ENCODE measurements at regions not wholly inside any gene's neighbourhood (a gene's known extent, or its start where the extent isn't known, plus 50 kb on each side); places are given as distances from the start of the nearest gene placed in this dataset.

DNA sequence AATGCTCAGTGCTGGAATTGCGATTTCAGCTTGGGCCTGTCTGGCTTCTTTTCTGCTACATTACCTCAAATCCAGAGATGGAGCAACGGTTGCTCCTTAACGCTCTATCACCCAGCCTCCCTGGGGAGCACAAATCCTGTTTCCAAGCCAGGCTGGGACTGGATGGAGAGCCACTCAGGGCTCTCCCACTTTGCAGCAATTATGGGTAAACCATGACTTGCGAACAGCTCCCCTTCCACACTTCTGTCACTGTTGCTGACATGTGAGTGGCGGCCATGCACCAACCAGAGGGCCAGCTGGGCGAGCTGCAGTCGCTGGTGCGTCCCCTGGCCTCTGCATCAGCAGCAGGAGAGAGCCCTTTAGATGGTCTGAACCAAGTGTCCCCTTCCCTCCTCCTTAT lies 65.1 kb upstream of the RAB4A start:
- peaks cover 21% of the 10 kb centered on the region for H3K4me1 ChIP-seq (ENCODE audit: insufficient read depth, low read length, poor library complexity, severe bottlenecking)
- H3K27ac ChIP-seq (ENCODE audit: low read depth, low read length, poor library complexity, severe bottlenecking) = peak overlapping the region; percentile 72
- H3K27me3 ChIP-seq (replicated peaks; ENCODE audit: insufficient read depth, low read depth, low read length, poor library complexity) = no peaks in the 10 kb centered on the region
- no peaks in the 10 kb centered on the region for H3K9me3 ChIP-seq (ENCODE audit: low read depth, low read length, poor library complexity, severe bottlenecking)
- ChIA-PET POLR2A (ENCODE audit: low non-redundant PET) (interaction anchor here (0.5 kb wide), 1 partner anchor 187 kb away, joined by 4 read pairs; no protein-coding TSS in a partner anchor), CTCF (interaction anchor here (0.6 to 1.4 kb wide), 2 partner anchors 14 to 21 kb away, joined by 3 read pairs; no protein-coding TSS in a partner anchor)
- intact Hi-C loops (cut with micrococcal nuclease; ENCODE audit: unreplicated experiment) = no loop called here
- peak; percentile 26 for DNase-seq (ENCODE audit: low spot score)
- no TSS peak for BruUV-seq (replicated peaks)
- H3K4me3 ChIP-seq (ENCODE audit: low read depth, low read length, poor library complexity, severe bottlenecking) = no peak overlapping the region
- TF ChIP-seq EZH2 (IDR thresholded peaks at IDR 0.05; ENCODE audit: borderline replicate concordance, low read depth, low read length, poor library complexity, severe bottlenecking) = no peak
- TF ChIP-seq, protein P1, sequence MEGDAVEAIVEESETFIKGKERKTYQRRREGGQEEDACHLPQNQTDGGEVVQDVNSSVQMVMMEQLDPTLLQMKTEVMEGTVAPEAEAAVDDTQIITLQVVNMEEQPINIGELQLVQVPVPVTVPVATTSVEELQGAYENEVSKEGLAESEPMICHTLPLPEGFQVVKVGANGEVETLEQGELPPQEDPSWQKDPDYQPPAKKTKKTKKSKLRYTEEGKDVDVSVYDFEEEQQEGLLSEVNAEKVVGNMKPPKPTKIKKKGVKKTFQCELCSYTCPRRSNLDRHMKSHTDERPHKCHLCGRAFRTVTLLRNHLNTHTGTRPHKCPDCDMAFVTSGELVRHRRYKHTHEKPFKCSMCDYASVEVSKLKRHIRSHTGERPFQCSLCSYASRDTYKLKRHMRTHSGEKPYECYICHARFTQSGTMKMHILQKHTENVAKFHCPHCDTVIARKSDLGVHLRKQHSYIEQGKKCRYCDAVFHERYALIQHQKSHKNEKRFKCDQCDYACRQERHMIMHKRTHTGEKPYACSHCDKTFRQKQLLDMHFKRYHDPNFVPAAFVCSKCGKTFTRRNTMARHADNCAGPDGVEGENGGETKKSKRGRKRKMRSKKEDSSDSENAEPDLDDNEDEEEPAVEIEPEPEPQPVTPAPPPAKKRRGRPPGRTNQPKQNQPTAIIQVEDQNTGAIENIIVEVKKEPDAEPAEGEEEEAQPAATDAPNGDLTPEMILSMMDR (conservative IDR thresholded peaks at IDR 0.05; ENCODE audit: low read depth, low read length) = no peak
- no peaks in the 10 kb centered on the region for H3K36me3 ChIP-seq (ENCODE audit: insufficient read depth, low read length, poor library complexity, severe bottlenecking)

DNA sequence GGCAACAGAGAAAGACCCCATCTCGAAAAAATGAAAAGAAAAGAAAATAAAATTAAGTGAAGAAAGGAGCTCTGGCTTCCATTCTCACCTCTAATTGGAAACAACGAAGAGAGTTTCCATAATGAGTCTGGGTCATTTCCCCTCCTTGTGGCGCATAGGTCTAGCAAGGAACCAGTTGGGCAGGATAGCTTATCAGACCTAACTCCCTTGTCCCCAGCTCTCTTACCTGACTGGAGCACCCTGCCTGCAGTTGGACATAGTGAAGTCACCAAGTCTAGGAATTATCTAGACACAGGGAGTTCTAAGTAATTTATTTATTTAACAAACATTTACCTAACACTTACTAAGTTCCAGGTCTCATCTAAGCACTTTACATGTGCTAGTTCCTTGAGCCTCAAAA lies 63.0 kb upstream of the RAB4A start:
- TF ChIP-seq EZH2 (IDR thresholded peaks at IDR 0.05; ENCODE audit: borderline replicate concordance, low read depth, low read length, poor library complexity, severe bottlenecking) = no peak
- TF ChIP-seq, protein P1 (conservative IDR thresholded peaks at IDR 0.05; ENCODE audit: low read depth, low read length) = no peak
- H3K27ac ChIP-seq (ENCODE audit: low read depth, low read length, poor library complexity, severe bottlenecking) = no peak overlapping the region
- H3K9me3 ChIP-seq (ENCODE audit: low read depth, low read length, poor library complexity, severe bottlenecking) = no peaks in the 10 kb centered on the region
- ChIA-PET CTCF (no interaction called here), POLR2A (ENCODE audit: low non-redundant PET) (no interaction called here)
- no peak overlapping the region for H3K4me3 ChIP-seq (ENCODE audit: low read depth, low read length, poor library complexity, severe bottlenecking)
- DNase-seq (ENCODE audit: low spot score) = no peak
- H3K36me3 ChIP-seq (ENCODE audit: insufficient read depth, low read length, poor library complexity, severe bottlenecking) = no peaks in the 10 kb centered on the region
- no TSS peak for BruUV-seq (replicated peaks)
- H3K27me3 ChIP-seq (replicated peaks; ENCODE audit: insufficient read depth, low read depth, low read length, poor library complexity) = no peaks in the 10 kb centered on the region
- peaks cover 21% of the 10 kb centered on the region for H3K4me1 ChIP-seq (ENCODE audit: insufficient read depth, low read length, poor library complexity, severe bottlenecking)
- intact Hi-C loops (cut with micrococcal nuclease; ENCODE audit: unreplicated experiment) = no loop called here

- H3K9me3 ChIP-seq (ENCODE audit: low read depth, low read length, poor library complexity, severe bottlenecking) = no peaks in the 10 kb centered on the region
- H3K27me3 ChIP-seq (replicated peaks; ENCODE audit: insufficient read depth, low read depth, low read length, poor library complexity) = no peaks in the 10 kb centered on the region
- DNase-seq (ENCODE audit: low spot score) = no peak
- no peak overlapping the region for H3K27ac ChIP-seq (ENCODE audit: low read depth, low read length, poor library complexity, severe bottlenecking)
- no peaks in the 10 kb centered on the region for H3K36me3 ChIP-seq (ENCODE audit: insufficient read depth, low read length, poor library complexity, severe bottlenecking)
- CTCF ChIA-PET = no interaction called here
- TF ChIP-seq, protein P1 (conservative IDR thresholded peaks at IDR 0.05; ENCODE audit: low read depth, low read length) = no peak
- TF ChIP-seq EZH2 (IDR thresholded peaks at IDR 0.05; ENCODE audit: borderline replicate concordance, low read depth, low read length, poor library complexity, severe bottlenecking) = no peak
- intact Hi-C loops (cut with micrococcal nuclease; ENCODE audit: unreplicated experiment) = no loop called here
- no peak overlapping the region for H3K4me3 ChIP-seq (ENCODE audit: low read depth, low read length, poor library complexity, severe bottlenecking)
- no TSS peak for BruUV-seq (replicated peaks)
- peaks cover 21% of the 10 kb centered on the region for H3K4me1 ChIP-seq (ENCODE audit: insufficient read depth, low read length, poor library complexity, severe bottlenecking)
- POLR2A ChIA-PET (ENCODE audit: low non-redundant PET) = no interaction called here
Measured at GRCh38 chr1:229208481-229208880, 62.4 kb upstream of the RAB4A start.
